Hepatocyte (in vitro differentiated cells): ENCODE measurements at regions not wholly inside any gene's neighbourhood (a gene's known extent, or its start where the extent isn't known, plus 50 kb on each side); places are given as distances from the start of the nearest gene placed in this dataset.

Experiments
- DNase-seq: peaks from one replicate; pipeline ENCODE4 v3.0.0-alpha.2; 2016; ENCODE audit warnings: low spot score
- H2AFZ ChIP-seq: fragments of 200-600 bp; sonication (generic); 2 replicates; pipeline ENCODE4 v1.6.0; 2016; ENCODE audit warnings: antibody characterized with exemption, mild to moderate bottlenecking
- H3K27ac ChIP-seq: fragments of 200-600 bp; sonication (generic); 2 replicates; pipeline ENCODE4 v1.5.1; 2016; ENCODE audit warnings: mild to moderate bottlenecking
- H3K27me3 ChIP-seq: fragments of 200-600 bp; sonication (generic); 2 replicates; pipeline ENCODE4 v1.6.1; 2016
- H3K36me3 ChIP-seq: fragments of 200-600 bp; sonication (generic); replicated peaks from 2 replicates; pipeline ENCODE4 v1.5.1; 2016; ENCODE audit warnings: low read depth; ENCODE audit not compliant: insufficient read depth
- H3K4me1 ChIP-seq: fragments of 200-600 bp; sonication (generic); 2 replicates; pipeline ENCODE4 v1.5.1; 2016; ENCODE audit warnings: mild to moderate bottlenecking, moderate library complexity; ENCODE audit not compliant: insufficient read depth
- H3K4me2 ChIP-seq: fragments of 200-600 bp; sonication (generic); 2 replicates; pipeline ENCODE4 v1.6.0; 2016
- H3K4me3 ChIP-seq: fragments of 200-600 bp; sonication (generic); 2 replicates; pipeline ENCODE4 v1.5.1; 2016; ENCODE audit warnings: mild to moderate bottlenecking
- H3K79me2 ChIP-seq: fragments of 200-600 bp; sonication (generic); 2 replicates; pipeline ENCODE4 v1.6.0; 2017; ENCODE audit warnings: mild to moderate bottlenecking
- H3K9me2 ChIP-seq: fragments of 200-600 bp; sonication (generic); replicated peaks from 2 replicates; pipeline ENCODE4 v1.6.0; 2017; ENCODE audit warnings: mild to moderate bottlenecking; ENCODE audit not compliant: insufficient read depth
- H3K9me3 ChIP-seq: fragments of 200-600 bp; sonication (generic); 2 replicates; pipeline ENCODE4 v1.5.1; 2016; ENCODE audit warnings: low read depth, mild to moderate bottlenecking
- H4K20me1 ChIP-seq: fragments of 200-600 bp; sonication (generic); 2 replicates; pipeline ENCODE4 v1.6.0; 2016; ENCODE audit warnings: mild to moderate bottlenecking; ENCODE audit not compliant: insufficient read depth, poor library complexity, severe bottlenecking
- EZH2 ChIP-seq: fragments of 200-600 bp; sonication (generic); IDR thresholded peaks from 2 replicates; pipeline ENCODE4 v1.6.1; 2016; ENCODE audit warnings: antibody characterized with exemption, mild to moderate bottlenecking, borderline replicate concordance
- EZH2phosphoT487 ChIP-seq: fragments of 200-600 bp; sonication (generic); IDR thresholded peaks from one replicate; pipeline ENCODE4 v1.6.1; 2018; ENCODE audit warnings: antibody characterized with exemption, mild to moderate bottlenecking, low read depth, moderate library complexity; ENCODE audit not compliant: unreplicated experiment, severe bottlenecking
- WGBS: methylation state at CpG from one replicate; pipeline ENCODE4 v1.1.6; 2016; ENCODE audit warnings: low lambda C conversion rate; ENCODE audit errors: missing lambda C conversion rate; 5-methylcytosine and 5-hydroxymethylcytosine counted together
- TF ChIP-seq, protein P1 (sequence below): fragments of 200-600 bp; sonication (generic); IDR thresholded peaks from 2 replicates; pipeline ENCODE4 v1.5.1; 2016; ENCODE audit warnings: antibody characterized with exemption, mild to moderate bottlenecking; ENCODE audit not compliant: poor library complexity

- no peak overlapping the region for H3K4me3 ChIP-seq
- no peaks in the 10 kb centered on the region for H3K79me2 ChIP-seq
- TF ChIP-seq, protein P1, sequence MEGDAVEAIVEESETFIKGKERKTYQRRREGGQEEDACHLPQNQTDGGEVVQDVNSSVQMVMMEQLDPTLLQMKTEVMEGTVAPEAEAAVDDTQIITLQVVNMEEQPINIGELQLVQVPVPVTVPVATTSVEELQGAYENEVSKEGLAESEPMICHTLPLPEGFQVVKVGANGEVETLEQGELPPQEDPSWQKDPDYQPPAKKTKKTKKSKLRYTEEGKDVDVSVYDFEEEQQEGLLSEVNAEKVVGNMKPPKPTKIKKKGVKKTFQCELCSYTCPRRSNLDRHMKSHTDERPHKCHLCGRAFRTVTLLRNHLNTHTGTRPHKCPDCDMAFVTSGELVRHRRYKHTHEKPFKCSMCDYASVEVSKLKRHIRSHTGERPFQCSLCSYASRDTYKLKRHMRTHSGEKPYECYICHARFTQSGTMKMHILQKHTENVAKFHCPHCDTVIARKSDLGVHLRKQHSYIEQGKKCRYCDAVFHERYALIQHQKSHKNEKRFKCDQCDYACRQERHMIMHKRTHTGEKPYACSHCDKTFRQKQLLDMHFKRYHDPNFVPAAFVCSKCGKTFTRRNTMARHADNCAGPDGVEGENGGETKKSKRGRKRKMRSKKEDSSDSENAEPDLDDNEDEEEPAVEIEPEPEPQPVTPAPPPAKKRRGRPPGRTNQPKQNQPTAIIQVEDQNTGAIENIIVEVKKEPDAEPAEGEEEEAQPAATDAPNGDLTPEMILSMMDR: no peak
- TF ChIP-seq EZH2phosphoT487: no peak
- TF ChIP-seq EZH2: no peak
Measured at GRCh38 chr12:46884362-46884761, 58.6 kb upstream of the SLC38A4 start.

GRCh38 chr12:46886541-46887041 is 60.8 kb upstream of the SLC38A4 start:
- no peaks in the 10 kb centered on the region for H3K4me1 ChIP-seq
- DNase-seq: no peak
- H3K9me3 ChIP-seq: no peaks in the 10 kb centered on the region
- H3K4me2 ChIP-seq: no peak overlapping the region
- H3K79me2 ChIP-seq: no peaks in the 10 kb centered on the region
- no peak overlapping the region for H3K27ac ChIP-seq
- H3K36me3 ChIP-seq: no peaks in the 10 kb centered on the region
- H3K4me3 ChIP-seq: no peak overlapping the region
- H4K20me1 ChIP-seq: no peaks in the 10 kb centered on the region
- no peak for TF ChIP-seq EZH2
- no peak for TF ChIP-seq EZH2phosphoT487
- TF ChIP-seq, protein P1: no peak
- H3K27me3 ChIP-seq: no peaks in the 10 kb centered on the region
- no peaks in the 10 kb centered on the region for H3K9me2 ChIP-seq
- no peak overlapping the region for H2AFZ ChIP-seq
- 72% methylated on average over 2 of the region's 2 CpGs for WGBS

More at GRCh38 chr12:46884362-46884761, 58.6 kb upstream of the SLC38A4 start:
- no peaks in the 10 kb centered on the region for H3K4me1 ChIP-seq
- no peaks in the 10 kb centered on the region for H3K27me3 ChIP-seq
- H3K4me2 ChIP-seq: no peak overlapping the region
- no peaks in the 10 kb centered on the region for H3K9me2 ChIP-seq
- H4K20me1 ChIP-seq: no peaks in the 10 kb centered on the region
- DNase-seq: no peak
- no peak overlapping the region for H2AFZ ChIP-seq
- no peaks in the 10 kb centered on the region for H3K9me3 ChIP-seq
- H3K36me3 ChIP-seq: no peaks in the 10 kb centered on the region
- no peak overlapping the region for H3K27ac ChIP-seq

DNA sequence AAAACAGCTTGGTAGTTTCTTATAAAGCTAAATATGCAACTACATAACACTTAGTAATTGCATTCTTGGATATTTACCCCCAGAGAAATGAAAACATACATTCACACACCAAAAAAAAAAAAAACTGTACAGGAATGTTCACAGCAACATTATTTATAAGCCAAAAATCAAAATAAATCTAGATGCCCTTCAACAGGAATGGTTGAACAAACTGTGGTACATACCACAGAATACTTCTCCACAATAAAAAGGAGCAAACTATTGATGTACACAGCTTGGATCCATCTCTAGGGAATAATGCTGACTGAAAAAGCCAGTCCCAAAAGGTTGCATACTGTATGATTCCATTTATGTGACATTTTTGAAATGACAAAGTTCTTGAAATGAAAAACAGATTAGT is 62.1 kb upstream of the SLC38A4 start:
- Histone ChIP-seq H3K9me2 (no peaks in the 10 kb centered on the region), H3K9me3 (no peaks in the 10 kb centered on the region), H3K27ac (no peak overlapping the region), H4K20me1 (no peaks in the 10 kb centered on the region), H3K4me3 (no peak overlapping the region), H3K4me2 (no peak overlapping the region), H3K27me3 (no peaks in the 10 kb centered on the region), H3K4me1 (no peaks in the 10 kb centered on the region), H3K36me3 (no peaks in the 10 kb centered on the region), H3K79me2 (no peaks in the 10 kb centered on the region), H2AFZ (no peak overlapping the region)
- TF ChIP-seq EZH2phosphoT487 (no peak), EZH2 (no peak)
- TF ChIP-seq, protein P1: no peak
- DNase-seq: no peak

GRCh38 chr12:46888568-46888967 is 62.8 kb upstream of the SLC38A4 start:
- H3K4me2 ChIP-seq: no peak overlapping the region
- WGBS: 93% methylated on average over 3 of the region's 3 CpGs
- H3K27me3 ChIP-seq: no peaks in the 10 kb centered on the region
- no peak overlapping the region for H3K4me3 ChIP-seq
- H3K4me1 ChIP-seq: no peaks in the 10 kb centered on the region
- no peaks in the 10 kb centered on the region for H3K9me3 ChIP-seq
- no peaks in the 10 kb centered on the region for H3K36me3 ChIP-seq
- no peak overlapping the region for H3K27ac ChIP-seq
- no peaks in the 10 kb centered on the region for H3K9me2 ChIP-seq
- TF ChIP-seq, protein P1: no peak
- TF ChIP-seq EZH2phosphoT487: no peak
- H3K79me2 ChIP-seq: no peaks in the 10 kb centered on the region
- no peak for DNase-seq
- H4K20me1 ChIP-seq: no peaks in the 10 kb centered on the region
- H2AFZ ChIP-seq: no peak overlapping the region
